NCI-H1105 treated with DMSO at 0.1 percent for 48 hours (cell line): ENCODE measurements at regions not wholly inside any gene's neighbourhood (a gene's known extent, or its start where the extent isn't known, plus 50 kb on each side); places are given as distances from the start of the nearest gene placed in this dataset.
"Not testable (repeated sequence)": the region's sequence is repeated elsewhere in the genome, so short reads cannot be mapped to it uniquely, and the experiment has no call there.

Experiments used
- DNase-seq: peaks from one replicate; lab custom pipeline; 2025; lab: John Stamatoyannopoulos, UW

- no peak for DNase-seq
These were observed 124.4 kb upstream of the RNF32 start for GRCh38 chr7:156515911-156516790.

- DNase-seq, result no peak
These were observed 125.7 kb upstream of the RNF32 start for GRCh38 chr7:156514851-156515250.

GRCh38 chr7:156511426-156511825, 129.1 kb upstream of the RNF32 start:
- no peak for DNase-seq

GRCh38 chr7:156510966-156511365, 129.6 kb upstream of the RNF32 start:
- no peak for DNase-seq

GRCh38 chr7:156509216-156509615, 131.4 kb upstream of the RNF32 start:
- no peak for DNase-seq

- DNase-seq, result no peak
These were observed 134.7 kb upstream of the RNF32 start for GRCh38 chr7:156505876-156506275.

GRCh38 chr7:156504687-156505545, 135.7 kb upstream of the RNF32 start:
- DNase-seq, result no peak

- DNase-seq, result no peak
These were observed 136.6 kb upstream of the RNF32 start for GRCh38 chr7:156504006-156504405.

GRCh38 chr7:156503196-156503595, 137.4 kb upstream of the RNF32 start:
- DNase-seq, result no peak

- not testable (repeated sequence) for DNase-seq
These were observed 138.8 kb upstream of the RNF32 start for GRCh38 chr7:156501815-156502214.

- no peak for DNase-seq
These were observed 141.2 kb upstream of the RNF32 start for GRCh38 chr7:156499247-156499881.

- peak; percentile 88 for DNase-seq
These were observed 142.6 kb upstream of the RNF32 start for GRCh38 chr7:156497776-156498509.

GRCh38 chr7:156496865-156497264, 143.7 kb upstream of the RNF32 start:
- peak; percentile 37 for DNase-seq

GRCh38 chr7:156496363-156496769, 144.2 kb upstream of the RNF32 start:
- DNase-seq, result peak; percentile 98

- DNase-seq, result no peak
These were observed 145.6 kb upstream of the RNF32 start for GRCh38 chr7:156494960-156495359.

- no peak for DNase-seq
These were observed 146.6 kb upstream of the RNF32 start for GRCh38 chr7:156493942-156494341.

GRCh38 chr7:156492170-156492569, 148.4 kb upstream of the RNF32 start:
- DNase-seq, result no peak

GRCh38 chr7:156491435-156491834, 149.1 kb upstream of the RNF32 start:
- DNase-seq, result no peak

GRCh38 chr7:156490021-156490800, 150.4 kb upstream of the RNF32 start:
- no peak for DNase-seq

GRCh38 chr7:156487811-156488533, 152.6 kb upstream of the RNF32 start:
- no peak for DNase-seq
